ENCODE measurements at regions not wholly inside any gene's neighbourhood (a gene's known extent, or its start where the extent isn't known, plus 50 kb on each side); places are given as distances from the start of the nearest gene placed in this dataset.

- no peak for TF ChIP-seq CTCF (IDR thresholded peaks at IDR 0.05; ENCODE audit: low read length, missing control alignments)
- no peak for DNase-seq (ENCODE audit: low read depth)
- H3K4me3 ChIP-seq (replicated peaks; ENCODE audit: low read depth, low read length): no peak overlapping the region
Observed at GRCh38 chr2:142307086-142307485, 176.3 kb upstream of the LRP1B start.

DNA sequence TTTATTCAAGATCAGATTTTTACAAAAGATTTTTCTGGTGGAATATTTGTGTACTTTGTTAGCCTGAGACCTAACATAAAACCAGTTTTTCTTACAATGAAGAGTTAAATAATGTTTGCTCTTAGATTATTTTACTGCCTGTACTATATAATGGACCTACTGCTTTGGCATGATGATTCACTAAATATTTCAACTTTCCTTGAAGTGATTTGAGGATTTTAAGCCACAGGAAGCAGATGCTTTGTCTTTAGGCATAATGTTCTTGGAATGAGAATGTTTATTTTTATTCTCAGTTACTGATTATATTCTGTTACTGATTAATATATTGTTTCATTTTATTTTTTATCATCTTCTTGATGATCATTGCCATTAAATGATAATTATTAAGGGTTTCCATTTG lies 175.3 kb upstream of the LRP1B start:
- no peak for DNase-seq (ENCODE audit: low read depth)
- TF ChIP-seq CTCF (IDR thresholded peaks at IDR 0.05; ENCODE audit: low read length, missing control alignments): no peak
- H3K4me3 ChIP-seq (replicated peaks; ENCODE audit: low read depth, low read length): no peak overlapping the region

DNA sequence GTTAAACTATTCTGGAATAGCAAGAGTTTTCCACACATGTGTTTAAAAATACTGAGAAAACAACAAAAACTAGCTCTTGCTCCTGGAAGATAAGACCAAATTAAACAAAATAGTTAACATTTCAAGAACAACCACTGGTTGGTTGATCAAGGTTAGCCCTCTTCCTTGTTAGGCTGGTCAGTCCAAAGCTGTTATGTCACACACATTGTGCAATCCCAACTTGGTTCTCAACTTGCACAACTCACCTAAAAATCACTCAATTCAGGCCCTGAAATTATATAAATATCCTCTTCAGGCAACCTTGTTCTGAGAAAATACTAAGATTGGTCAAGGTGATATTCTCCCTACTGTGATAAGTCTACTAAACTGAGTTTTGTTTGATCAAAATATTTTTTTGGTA lies 169.7 kb upstream of the LRP1B start:
- no peak overlapping the region for H3K4me3 ChIP-seq (replicated peaks; ENCODE audit: low read depth, low read length)
- no peak for DNase-seq (ENCODE audit: low read depth)
- TF ChIP-seq CTCF (IDR thresholded peaks at IDR 0.05; ENCODE audit: low read length, missing control alignments): no peak

DNA sequence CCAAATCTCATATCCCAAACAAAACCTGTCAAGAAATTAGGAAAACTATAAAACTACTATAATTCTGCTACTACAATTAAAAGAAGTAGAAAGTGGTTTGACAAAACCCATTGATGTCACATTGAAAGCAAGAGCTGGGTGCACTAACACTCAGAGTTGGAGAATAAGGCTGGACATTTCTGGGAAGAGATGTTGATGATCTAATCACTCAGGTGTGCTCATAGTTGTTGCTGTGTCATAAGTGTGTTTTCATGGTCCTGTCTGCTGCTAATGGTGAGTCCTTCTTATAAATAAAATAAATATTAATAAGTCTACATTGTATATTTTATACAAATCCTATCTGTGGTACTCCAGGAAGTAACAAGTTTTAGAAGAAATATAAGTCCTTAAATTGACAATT lies 168.2 kb upstream of the LRP1B start:
- no peak for DNase-seq (ENCODE audit: low read depth)
- no peak for TF ChIP-seq CTCF (IDR thresholded peaks at IDR 0.05; ENCODE audit: low read length, missing control alignments)
- H3K4me3 ChIP-seq (replicated peaks; ENCODE audit: low read depth, low read length): no peak overlapping the region

DNA sequence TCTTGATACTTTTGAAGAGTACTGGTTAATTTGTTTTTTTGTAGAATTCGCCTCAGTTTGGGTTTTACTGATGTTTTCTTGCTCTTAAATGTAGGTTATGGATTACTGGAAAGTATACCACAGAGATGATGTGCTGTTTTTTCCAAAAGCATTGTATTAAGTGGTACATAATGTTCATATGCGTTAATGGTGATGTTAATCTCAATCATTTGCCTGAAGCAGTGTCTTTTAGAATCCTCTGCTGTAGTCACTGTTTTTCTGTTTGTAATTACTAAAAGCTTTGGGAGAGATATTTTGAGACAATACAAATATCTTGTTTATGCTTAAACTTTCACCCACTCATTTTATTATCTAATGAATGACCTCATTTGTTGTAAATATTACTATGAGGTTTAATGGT lies 163.4 kb upstream of the LRP1B start:
- DNase-seq (ENCODE audit: low read depth): no peak
- TF ChIP-seq CTCF (IDR thresholded peaks at IDR 0.05; ENCODE audit: low read length, missing control alignments): no peak
- no peak overlapping the region for H3K4me3 ChIP-seq (replicated peaks; ENCODE audit: low read depth, low read length)

DNA sequence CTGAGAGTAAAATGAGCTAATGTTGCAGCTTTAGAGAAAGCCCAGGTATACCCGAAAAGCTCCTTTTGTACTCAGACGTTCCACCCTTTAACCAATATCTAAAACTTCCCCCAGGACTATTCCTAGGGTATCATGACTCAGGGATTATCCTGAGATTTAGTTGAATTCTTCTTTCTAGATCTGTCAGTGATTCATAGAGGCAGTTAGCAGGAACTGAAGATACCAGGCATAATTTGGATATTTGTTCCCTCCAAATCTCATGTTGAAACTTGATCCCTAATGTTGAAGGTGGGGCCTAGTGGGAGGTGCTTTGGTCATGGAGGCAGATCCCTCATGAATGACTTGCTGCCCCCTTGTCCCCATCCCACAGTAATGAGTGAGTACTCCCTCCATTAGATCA lies 161.2 kb upstream of the LRP1B start:
- no peak for TF ChIP-seq CTCF (IDR thresholded peaks at IDR 0.05; ENCODE audit: low read length, missing control alignments)
- DNase-seq (ENCODE audit: low read depth): no peak
- no peak overlapping the region for H3K4me3 ChIP-seq (replicated peaks; ENCODE audit: low read depth, low read length)

DNA sequence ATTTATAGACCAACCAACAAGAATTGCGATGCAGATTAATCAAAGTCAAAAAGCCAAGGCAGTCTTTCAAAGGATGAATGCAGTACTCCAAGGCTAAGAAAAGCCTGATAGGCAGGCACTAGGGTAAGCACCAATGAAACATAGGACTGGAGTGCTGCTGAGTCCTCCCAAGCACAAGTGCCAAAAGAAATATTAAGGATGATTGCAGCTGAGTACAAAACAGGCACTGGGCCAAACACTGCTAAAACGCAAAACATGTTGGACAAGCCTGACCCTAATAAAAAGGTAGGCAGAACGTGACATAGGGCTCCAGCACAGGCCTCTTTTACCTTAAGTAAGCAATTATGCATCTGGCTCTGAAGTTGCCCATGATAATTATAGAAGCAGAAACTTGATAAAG lies 160.1 kb upstream of the LRP1B start:
- no peak overlapping the region for H3K4me3 ChIP-seq (replicated peaks; ENCODE audit: low read depth, low read length)
- peak; percentile 5 for DNase-seq (ENCODE audit: low read depth)
- no peak for TF ChIP-seq CTCF (IDR thresholded peaks at IDR 0.05; ENCODE audit: low read length, missing control alignments)

Measured in fibroblast of pulmonary artery (primary cell).